HG02588 (cell line): ENCODE measurements at regions not wholly inside any gene's neighbourhood (a gene's known extent, or its start where the extent isn't known, plus 50 kb on each side); places are given as distances from the start of the nearest gene placed in this dataset.
"Not testable (repeated sequence)": the region's sequence is repeated elsewhere in the genome, so short reads cannot be mapped to it uniquely, and the experiment has no call there.

Source experiments
- ATAC-seq: cut with Tn5 transposase; IDR thresholded peaks from one replicate; pipeline ENCODE4 v1.9.1; 2021; ENCODE audit warnings: mild to moderate bottlenecking, moderate library complexity; ENCODE audit not compliant: unreplicated experiment

DNA sequence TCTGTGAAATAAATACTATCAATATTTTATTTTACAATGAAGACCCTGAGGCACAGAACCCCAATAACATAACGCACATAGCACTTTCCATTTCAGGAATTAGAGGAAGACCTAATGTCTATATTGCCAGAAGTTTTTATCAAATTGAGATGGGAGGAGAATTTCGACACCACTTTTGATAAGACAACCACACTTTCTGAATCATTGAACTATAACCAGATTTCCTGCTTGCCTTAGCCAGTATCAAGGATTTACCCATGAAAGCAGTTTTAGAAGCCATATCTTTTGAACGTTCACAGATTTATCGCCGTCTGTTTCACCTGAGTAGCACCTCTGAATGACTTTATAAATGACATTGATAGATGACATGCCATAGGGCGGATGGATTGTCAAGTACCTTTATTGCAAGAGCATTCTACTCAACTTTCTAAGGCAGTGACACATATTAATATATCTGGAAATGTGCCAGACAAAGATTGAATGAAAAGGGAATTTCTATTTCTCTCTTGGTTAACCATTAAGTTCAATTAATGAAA, 768.4 kb downstream of the LTN1 start:
- no peak for ATAC-seq

DNA sequence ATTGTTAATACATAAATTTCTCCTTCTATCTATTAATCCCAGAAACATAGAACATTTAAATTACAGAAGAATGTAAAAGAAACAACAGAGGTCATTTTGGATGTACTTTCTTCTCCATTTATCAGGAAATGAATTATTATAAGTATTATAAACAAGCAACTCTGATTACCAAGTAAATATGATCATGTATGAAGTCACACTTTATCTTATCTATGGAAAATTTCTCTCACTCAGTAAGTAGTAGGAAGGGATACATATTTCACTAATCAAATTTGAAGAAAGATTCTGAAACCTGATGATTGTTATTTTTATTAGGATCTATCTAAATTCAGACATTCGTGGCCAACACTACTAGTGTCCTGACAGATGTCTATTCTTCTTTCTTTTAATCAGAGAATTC, 770.7 kb downstream of the LTN1 start:
- no peak for ATAC-seq

DNA sequence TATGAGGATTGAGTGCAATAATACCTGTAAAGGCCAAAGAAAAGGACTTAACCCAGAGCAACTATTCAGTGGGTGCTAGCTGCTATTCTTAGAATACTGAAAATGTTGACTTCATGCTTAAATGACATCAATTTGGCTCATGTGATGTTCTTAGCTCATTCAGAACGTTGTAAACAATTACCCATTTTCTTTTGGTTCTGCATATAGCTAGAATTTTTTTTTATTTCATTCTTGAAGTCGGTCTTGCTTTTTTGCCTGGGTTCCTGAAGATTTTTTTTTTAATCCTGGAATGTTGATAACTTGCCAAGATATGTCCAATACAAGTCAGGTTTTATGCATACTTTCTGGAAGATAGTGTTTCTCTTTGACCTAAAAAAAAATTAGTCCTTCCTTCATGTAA, 772.0 kb downstream of the LTN1 start:
- no peak for ATAC-seq

DNA sequence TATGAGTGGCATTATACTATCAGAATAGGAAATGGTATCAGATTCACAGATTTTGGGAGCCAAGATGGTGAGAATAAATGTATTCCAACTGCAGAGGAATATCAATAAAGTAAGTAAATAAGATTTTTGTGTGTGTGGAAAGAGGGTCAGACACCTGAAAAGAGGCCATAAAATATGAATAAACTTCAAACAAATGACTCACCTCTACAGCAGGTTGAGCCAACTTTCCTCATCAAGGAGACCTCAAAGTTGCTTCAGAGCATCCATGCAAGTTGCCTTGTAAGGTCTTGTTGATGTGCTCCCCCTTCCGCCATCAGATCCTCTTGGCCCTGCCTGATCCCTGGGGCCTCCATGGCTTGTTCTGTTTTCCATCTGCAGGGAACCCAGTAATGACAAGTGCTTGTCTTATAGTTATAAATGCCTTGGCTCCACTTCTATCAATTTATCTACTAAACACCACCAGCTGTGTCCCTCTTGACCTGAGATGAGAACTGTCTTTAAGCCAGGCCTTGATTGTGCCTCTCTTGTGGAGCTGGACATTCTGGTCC, 775.6 kb downstream of the LTN1 start:
- no peak for ATAC-seq

DNA sequence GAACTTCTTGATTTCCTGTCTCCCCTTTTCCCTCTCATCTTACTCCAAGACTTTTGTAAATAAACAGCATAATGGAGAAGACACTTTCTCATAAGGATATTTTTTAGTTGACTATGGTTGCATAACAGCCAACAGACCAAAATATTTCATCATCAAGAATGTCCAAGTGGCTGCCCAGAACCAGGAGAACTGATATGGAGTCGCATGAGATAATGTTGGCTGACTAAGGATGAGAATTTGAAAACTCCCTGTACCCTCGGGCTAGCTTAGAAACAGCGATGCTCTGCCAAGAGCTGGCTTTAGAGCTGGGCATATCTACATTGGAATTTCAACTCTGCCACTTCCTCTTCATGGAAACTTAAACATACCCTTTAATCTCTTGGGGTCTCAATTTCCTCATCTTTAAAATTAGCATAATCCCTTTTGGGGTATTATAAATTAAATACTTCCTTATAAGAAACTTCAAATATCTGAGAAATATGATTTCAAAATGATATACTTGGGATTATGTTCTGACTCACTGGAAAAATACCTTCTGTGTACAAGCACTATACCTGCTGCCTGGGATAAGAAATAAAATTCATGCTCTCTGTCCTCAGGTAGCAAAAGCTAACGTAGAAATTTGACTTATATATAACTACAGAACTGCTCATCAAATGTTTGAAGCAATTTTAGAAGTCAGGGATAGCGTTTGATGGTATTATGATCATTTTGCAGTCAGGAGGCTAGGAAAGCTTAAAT, 777.3 kb downstream of the LTN1 start:
- ATAC-seq, result no peak

DNA sequence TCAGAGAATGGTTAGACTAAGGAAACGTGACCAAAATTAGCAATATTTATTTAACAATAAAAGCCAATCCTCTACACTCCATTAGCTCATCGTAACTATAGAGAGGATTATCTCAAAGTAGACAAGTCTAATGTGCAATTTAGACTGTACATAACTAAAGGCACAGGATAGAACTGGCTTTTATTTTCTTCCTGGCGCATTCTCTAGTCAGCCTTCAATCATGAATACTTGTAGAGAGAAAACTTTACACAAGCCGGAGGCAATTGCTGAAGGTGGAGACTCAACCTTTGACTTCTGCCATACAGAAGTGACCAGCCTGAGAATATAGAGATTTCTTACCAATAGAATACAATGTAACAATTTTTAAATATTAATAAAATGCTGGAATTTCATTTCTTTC, 777.9 kb downstream of the LTN1 start:
- no peak for ATAC-seq

DNA sequence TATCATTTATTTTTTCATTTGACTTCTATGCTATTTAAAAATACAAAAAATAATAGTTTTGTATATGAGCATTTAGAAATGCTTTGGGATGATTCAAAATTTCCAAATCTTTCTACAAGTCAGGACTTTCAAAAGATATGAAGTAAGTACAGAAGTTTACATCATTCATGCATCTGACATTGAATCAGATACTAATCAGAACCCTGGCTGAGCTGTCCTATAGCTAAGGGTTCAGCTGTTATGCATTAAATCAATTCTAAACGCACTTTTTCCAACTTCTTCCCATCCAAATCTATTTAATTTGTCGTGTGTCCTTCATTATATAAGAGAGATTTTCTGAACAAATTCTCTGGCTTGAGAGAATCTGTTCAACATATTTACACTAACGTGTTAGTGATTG, 779.4 kb downstream of the LTN1 start:
- no peak for ATAC-seq

DNA sequence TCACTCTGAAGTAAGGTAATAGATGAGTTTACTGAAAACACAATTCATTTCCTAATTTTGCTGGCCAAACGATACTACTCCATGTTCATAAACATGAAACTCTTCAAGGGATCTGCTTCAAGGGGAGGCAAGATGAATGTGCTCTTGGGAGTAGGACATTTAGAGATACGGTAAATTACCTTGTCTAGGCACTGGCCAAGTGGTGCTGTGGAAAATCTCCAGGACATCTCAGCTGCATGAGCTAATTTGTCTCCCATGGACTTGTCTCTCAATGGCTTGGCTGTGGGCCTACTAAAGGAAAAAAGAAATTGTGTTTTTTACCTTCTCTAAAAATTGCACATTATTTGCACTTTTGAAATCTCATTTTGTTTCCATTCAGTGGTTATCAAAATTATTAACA, 780.6 kb downstream of the LTN1 start:
- no peak for ATAC-seq

DNA sequence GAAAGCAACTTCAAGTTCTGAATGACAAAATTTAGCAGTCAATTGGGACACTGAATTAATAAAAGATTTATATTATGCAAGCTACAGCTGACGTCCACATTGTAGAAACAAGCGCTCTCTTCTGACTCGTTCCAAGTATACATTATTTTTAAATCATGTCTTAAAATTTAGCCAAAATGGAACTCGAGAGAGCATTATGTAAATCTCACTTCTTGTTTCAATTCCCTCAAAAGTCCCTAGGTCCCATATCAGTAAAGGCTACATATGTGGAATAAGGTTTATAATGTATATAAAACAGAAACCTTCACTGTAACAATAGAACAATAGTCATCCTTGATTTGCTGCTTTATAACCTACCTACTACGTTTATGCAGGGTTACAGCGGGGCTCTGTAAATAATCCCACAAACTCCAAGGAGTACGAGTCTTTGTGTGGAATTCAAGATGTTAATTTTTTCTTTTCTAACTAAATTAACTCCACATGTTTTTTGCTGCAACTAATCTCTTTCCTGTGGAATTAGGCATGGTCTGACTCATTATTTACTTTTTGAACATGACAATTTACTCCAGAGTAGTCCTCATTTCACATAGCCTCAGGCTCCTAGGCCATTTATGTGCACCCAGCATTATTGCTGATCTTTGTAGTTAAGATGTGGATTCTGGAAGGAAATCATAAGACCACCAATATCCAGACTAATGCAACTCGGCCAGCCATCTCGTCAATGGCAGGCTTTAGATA, 785.1 kb downstream of the LTN1 start:
- ATAC-seq, result no peak

DNA sequence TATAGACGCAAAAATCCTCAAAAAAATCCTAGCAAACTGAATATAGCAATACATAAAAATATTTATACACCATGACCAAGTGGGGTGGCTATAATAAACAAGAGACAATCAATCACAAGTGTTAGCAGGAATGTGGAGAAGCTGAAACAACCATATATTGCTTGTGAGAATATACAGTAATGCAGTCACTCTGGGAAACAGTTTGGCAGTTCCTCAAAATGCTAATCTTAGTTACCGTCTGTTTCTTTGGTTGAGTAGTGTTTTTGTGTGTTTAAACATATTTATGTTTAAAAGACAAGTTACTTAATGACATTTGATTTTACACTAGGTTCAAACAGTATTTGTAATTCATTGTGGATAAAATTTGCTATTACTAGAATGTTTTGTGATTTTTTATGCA, 792.0 kb downstream of the LTN1 start:
- no peak for ATAC-seq

DNA sequence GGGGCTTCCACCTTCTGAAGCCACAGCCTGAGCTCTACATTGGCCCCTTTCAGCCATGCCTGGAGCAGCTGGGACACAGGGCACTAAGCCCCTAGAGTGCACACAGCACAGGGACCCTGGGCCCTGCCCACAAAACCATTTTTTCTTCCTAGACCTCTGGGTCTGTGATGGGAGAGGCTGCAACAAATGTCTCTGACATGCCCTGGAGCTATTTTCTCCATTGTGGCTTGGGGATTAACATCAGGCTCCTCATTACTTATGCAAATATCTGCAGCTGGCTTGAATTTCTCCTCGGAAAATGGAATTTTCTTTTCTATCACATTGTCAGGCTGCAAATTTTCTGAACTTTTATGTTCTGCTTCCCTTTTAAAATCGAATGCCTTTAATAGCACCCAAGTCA, 795.7 kb downstream of the LTN1 start:
- no peak for ATAC-seq

DNA sequence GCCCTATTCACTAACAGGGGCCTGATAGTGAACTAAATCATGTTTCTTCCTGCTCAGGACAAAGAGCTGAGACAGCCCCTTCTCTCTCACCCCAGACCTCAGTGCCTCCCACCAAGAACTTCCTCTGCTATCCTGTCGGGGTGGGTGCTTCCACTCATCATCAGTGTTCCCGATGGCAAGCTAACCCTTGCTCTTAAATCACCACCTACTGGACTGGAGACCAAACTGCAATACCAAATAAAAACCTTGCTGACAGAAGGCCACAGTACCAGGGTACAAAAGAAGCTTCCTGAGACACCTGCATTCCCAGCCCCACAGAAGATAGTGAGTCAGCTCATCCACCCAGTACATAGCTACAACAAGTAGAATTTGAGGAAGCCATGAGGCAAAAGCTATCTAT, 799.5 kb downstream of the LTN1 start:
- no peak for ATAC-seq

DNA sequence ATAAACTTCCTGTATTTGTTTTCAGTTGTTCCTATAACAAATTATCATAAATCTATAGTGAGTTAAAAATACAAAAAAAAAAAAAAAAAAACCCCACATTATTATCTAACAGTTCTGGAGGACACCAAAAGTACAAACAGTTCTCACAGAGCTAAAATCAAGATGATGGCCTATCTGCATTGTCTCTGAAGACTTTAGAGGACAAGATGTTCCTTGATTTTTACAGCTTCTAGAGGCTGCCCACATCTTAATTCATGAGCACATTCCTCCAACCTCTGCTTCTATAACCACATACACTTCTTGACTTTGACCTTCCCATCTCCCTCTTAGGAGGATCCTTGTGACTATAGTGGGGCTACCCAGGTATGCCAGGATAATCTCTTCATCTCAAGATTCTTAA, 806.1 kb downstream of the LTN1 start:
- ATAC-seq, result no peak

DNA sequence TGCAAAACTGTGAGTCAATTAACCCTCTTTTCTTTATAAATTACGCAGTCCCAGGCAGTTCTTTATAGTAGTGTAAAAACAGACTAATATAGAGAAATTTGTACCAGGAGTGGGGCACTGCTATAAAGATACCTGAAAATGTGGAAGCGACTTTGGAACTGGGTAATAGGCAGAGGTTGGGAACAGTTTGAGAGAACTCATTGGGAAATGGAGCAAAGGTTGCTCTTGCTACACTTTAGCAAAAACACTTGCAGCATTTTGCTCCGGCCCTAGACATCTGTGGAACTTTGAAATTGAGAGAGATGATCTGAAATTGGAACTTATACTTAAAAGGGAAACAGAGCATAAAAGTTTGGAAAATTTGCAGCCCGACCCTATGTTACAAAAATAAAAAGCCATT, 810.9 kb downstream of the LTN1 start:
- ATAC-seq, result no peak

DNA sequence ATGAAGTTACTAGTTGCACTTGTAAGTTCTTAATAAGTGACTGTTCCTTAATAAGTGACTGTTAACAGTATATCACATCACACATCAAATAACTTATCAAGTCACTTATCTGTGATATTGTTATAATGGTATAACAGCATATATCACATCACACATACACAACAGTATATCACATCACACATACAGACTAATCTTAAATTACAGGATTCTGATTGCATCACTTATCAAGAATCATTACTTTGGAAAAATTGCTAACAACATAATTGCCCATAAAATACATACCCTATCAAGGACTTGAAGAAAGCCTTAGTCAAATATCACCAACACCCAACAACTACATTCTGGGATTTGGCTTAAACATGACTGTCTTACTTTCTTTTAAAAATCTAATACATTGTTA, 813.5 kb downstream of the LTN1 start:
- no peak for ATAC-seq

DNA sequence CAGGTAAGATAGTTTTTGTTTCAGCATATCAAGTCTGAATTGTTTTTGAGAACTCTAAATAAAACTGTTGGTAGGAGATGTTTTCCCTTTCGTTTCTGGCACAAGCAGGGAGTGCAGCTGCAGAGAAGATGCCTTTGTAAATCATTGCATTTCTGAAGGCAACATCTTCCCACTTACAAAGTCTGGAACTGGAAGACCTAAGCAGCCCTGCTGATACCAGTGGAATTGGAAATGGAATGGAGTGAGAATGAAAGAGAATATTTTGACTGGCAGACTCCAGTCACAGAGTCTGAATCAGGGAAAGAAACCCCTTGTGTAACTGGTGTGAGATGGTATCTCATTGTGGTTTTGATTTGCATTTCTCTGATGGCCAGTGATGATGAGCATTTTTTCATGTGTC, 815.6 kb downstream of the LTN1 start:
- no peak for ATAC-seq

DNA sequence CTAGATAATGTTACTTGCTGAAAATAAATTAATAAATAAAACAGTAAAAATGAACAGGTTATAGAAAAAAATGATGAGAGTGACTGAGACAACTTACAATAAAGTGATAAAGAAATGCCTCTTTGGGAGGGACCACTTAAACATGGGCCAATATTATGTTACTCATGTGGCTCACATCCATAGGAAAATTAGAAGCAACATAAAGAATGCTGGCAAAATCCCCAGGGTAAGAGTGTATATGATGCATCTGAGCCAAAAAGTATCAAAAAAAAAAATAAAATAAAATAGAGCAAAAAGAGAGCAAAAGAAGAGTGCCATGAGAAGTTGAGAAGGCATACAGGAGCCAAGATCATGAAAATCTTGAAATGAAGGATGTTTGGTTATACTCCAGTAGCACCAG, 818.0 kb downstream of the LTN1 start:
- ATAC-seq, result no peak

DNA sequence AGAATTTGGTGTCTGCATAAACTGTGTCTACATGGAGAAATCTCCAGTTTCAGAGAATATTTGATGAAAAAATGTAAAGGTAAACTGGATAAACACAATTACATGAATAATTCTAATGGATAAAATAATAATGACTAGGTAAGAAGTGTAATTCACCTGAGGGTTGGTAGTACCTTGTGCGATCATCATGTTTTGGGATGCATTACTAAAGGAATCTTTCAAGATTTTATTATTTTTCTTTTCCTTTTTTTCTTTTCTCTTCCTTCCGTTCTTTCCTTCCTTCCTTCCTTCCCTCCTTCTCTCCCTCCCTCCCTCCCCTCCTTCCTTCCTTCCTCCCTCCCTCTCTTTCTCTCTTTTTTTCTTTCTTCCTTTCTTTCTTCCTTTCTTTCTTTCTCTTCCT, 818.7 kb downstream of the LTN1 start:
- ATAC-seq, result no peak

DNA sequence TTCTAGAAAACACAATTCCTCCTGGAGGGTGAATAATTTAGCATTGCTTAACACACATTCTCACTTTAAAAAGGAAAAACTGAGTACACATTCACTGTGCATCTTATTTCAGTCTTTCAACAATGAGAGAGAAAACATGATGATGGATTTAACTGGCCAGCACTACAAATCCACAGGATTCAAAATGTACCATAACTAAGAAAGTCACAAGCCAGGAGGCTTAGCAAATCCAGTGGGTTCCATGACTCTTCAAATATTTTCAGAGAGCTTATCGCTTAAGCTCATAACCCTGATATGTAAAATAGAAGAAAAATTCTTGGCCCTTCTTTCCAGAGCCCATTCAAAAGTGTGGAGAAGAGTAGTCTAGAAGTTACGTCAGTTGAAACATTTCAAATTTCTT, 820.3 kb downstream of the LTN1 start:
- no peak for ATAC-seq

DNA sequence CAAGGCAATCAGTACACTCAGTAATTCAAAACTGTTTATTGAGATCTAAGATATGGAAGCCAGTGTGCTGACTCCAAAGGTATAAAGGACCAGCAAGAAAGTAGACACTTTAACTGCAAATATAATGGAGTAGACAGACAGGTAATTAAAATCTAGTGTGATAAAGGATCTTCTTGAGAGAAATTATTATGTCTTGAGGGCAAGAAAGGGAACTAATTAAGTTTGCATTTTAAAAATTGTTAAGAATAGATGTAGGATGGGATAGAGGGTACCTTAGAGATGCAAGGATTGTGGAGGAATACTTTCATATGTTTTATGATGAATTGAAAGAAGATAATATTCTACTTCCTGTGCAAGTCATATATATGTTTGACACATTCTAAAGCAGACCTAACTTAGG, 825.3 kb downstream of the LTN1 start:
- ATAC-seq, result no peak

DNA sequence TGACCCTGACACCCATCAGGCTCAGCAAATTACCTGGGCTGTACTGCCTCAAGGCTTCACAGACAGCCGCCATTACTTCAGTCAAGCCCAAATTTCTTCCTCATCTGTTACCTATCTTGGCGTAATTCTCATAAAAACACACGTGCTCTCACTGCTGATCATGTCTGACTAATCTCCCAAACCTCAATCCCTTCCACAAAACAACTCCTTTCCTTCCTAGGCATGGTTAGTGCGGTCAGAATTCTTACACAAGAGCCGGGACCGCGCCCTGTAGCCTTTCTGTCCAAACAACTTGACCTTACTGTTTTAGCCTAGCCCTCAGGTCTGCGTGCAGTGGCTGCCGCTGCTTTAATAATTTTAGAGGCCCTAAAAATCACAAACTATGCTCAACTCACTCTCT, 828.2 kb downstream of the LTN1 start:
- not testable (repeated sequence) for ATAC-seq

DNA sequence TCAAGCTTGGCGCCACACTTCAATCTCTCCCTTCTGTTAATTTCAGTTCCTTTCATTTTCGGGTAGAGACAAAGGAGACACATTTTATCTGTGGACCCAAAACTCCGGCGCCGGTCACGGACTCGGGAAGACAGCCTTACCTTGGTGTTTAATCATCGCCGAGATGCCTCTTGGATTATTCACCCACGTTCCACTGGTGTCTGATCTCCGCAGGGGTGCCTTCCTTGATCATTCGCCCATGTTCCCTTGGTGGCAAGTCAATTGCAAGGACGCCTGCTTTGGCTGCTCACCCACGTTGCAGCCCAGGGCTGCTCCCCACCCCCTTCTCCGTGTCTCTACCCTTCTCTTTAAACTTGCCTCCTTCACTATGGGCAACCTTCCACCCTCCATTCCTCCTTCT, 830.6 kb downstream of the LTN1 start:
- not testable (repeated sequence) for ATAC-seq
